Neuron (in vitro differentiated cells): ENCODE measurements at regions not wholly inside any gene's neighbourhood (a gene's known extent, or its start where the extent isn't known, plus 50 kb on each side); places are given as distances from the start of the nearest gene placed in this dataset.

Experiments
- H2AFZ ChIP-seq: one replicate; pipeline ENCODE4 v1.6.1; 2013; ENCODE audit warnings: low read depth, mild to moderate bottlenecking, inconsistent platforms, low read length, moderate library complexity
- H3K27me3 ChIP-seq: one replicate; pipeline ENCODE4 v1.6.1; 2013; ENCODE audit warnings: low read length; ENCODE audit not compliant: insufficient read depth
- H3K36me3 ChIP-seq: one replicate; pipeline ENCODE4 v1.6.1; 2013; ENCODE audit warnings: low read length; ENCODE audit not compliant: insufficient read depth
- H3K4me1 ChIP-seq: one replicate; pipeline ENCODE4 v1.6.1; 2013; ENCODE audit warnings: low read length; ENCODE audit not compliant: insufficient read depth
- H3K4me3 ChIP-seq: 2 replicates; pipeline ENCODE4 v1.5.1; 2013; ENCODE audit warnings: mild to moderate bottlenecking, low read length, moderate library complexity
- H3K9me3 ChIP-seq: one replicate; pipeline ENCODE4 v1.6.1; 2013; ENCODE audit warnings: low read length

- H3K27me3 ChIP-seq = no peaks in the 10 kb centered on the region
- no peaks in the 10 kb centered on the region for H3K4me1 ChIP-seq
- no peaks in the 10 kb centered on the region for H3K36me3 ChIP-seq
- no peaks in the 10 kb centered on the region for H3K9me3 ChIP-seq
- peak overlapping the region; percentile 63 for H2AFZ ChIP-seq
- no peak overlapping the region for H3K4me3 ChIP-seq
Observed at GRCh38 chr12:91954747-91955146, 190.9 kb downstream of the BTG1 start.

- Histone ChIP-seq H3K4me1 (no peaks in the 10 kb centered on the region), H3K27me3 (no peaks in the 10 kb centered on the region), H3K9me3 (no peaks in the 10 kb centered on the region), H3K36me3 (no peaks in the 10 kb centered on the region), H3K4me3 (no peak overlapping the region), H2AFZ (peak overlapping the region; percentile 63)
Observed at GRCh38 chr12:91954326-91954725, 191.3 kb downstream of the BTG1 start.

- no peak overlapping the region for H2AFZ ChIP-seq
- H3K27me3 ChIP-seq = no peaks in the 10 kb centered on the region
- no peaks in the 10 kb centered on the region for H3K4me1 ChIP-seq
- no peaks in the 10 kb centered on the region for H3K9me3 ChIP-seq
- H3K36me3 ChIP-seq = no peaks in the 10 kb centered on the region
- H3K4me3 ChIP-seq = no peak overlapping the region
Observed at GRCh38 chr12:91952916-91953315, 192.7 kb downstream of the BTG1 start.

- Histone ChIP-seq H3K9me3 (no peaks in the 10 kb centered on the region), H3K4me1 (no peaks in the 10 kb centered on the region), H2AFZ (no peak overlapping the region), H3K4me3 (no peak overlapping the region), H3K36me3 (no peaks in the 10 kb centered on the region), H3K27me3 (no peaks in the 10 kb centered on the region)
Observed at GRCh38 chr12:91951571-91951970, 194.1 kb downstream of the BTG1 start.

GRCh38 chr12:91948504-91948903, 197.1 kb downstream of the BTG1 start:
- Histone ChIP-seq H3K9me3 (no peaks in the 10 kb centered on the region), H3K4me3 (no peak overlapping the region), H3K36me3 (no peaks in the 10 kb centered on the region), H3K27me3 (no peaks in the 10 kb centered on the region), H2AFZ (no peak overlapping the region), H3K4me1 (no peaks in the 10 kb centered on the region)

GRCh38 chr12:91947459-91947858, 198.2 kb downstream of the BTG1 start:
- Histone ChIP-seq H3K4me1 (no peaks in the 10 kb centered on the region), H3K27me3 (no peaks in the 10 kb centered on the region), H2AFZ (no peak overlapping the region), H3K36me3 (no peaks in the 10 kb centered on the region), H3K4me3 (no peak overlapping the region), H3K9me3 (no peaks in the 10 kb centered on the region)

GRCh38 chr12:91944637-91945036, 201.0 kb downstream of the BTG1 start:
- Histone ChIP-seq H3K27me3 (no peaks in the 10 kb centered on the region), H3K36me3 (no peaks in the 10 kb centered on the region), H3K4me1 (no peaks in the 10 kb centered on the region), H3K9me3 (no peaks in the 10 kb centered on the region), H2AFZ (no peak overlapping the region), H3K4me3 (no peak overlapping the region)

- H2AFZ ChIP-seq = no peak overlapping the region
- H3K4me3 ChIP-seq = no peak overlapping the region
- no peaks in the 10 kb centered on the region for H3K9me3 ChIP-seq
- H3K36me3 ChIP-seq = no peaks in the 10 kb centered on the region
- H3K27me3 ChIP-seq = no peaks in the 10 kb centered on the region
- no peaks in the 10 kb centered on the region for H3K4me1 ChIP-seq
Observed at GRCh38 chr12:91940826-91941570, 204.6 kb downstream of the BTG1 start.

GRCh38 chr12:91940322-91940721, 205.3 kb downstream of the BTG1 start:
- Histone ChIP-seq H3K9me3 (no peaks in the 10 kb centered on the region), H3K36me3 (no peaks in the 10 kb centered on the region), H3K27me3 (no peaks in the 10 kb centered on the region), H2AFZ (no peak overlapping the region), H3K4me1 (no peaks in the 10 kb centered on the region), H3K4me3 (no peak overlapping the region)

- Histone ChIP-seq H3K9me3 (no peaks in the 10 kb centered on the region), H3K36me3 (no peaks in the 10 kb centered on the region), H3K27me3 (no peaks in the 10 kb centered on the region), H3K4me1 (no peaks in the 10 kb centered on the region), H2AFZ (no peak overlapping the region), H3K4me3 (no peak overlapping the region)
Observed at GRCh38 chr12:91937706-91938105, 207.9 kb downstream of the BTG1 start.

- H3K36me3 ChIP-seq = no peaks in the 10 kb centered on the region
- H3K4me1 ChIP-seq = no peaks in the 10 kb centered on the region
- no peaks in the 10 kb centered on the region for H3K9me3 ChIP-seq
- no peaks in the 10 kb centered on the region for H3K27me3 ChIP-seq
- no peak overlapping the region for H2AFZ ChIP-seq
- H3K4me3 ChIP-seq = no peak overlapping the region
Observed at GRCh38 chr12:91937009-91937408, 208.6 kb downstream of the BTG1 start.

- no peaks in the 10 kb centered on the region for H3K36me3 ChIP-seq
- H3K9me3 ChIP-seq = no peaks in the 10 kb centered on the region
- H3K4me3 ChIP-seq = no peak overlapping the region
- no peaks in the 10 kb centered on the region for H3K4me1 ChIP-seq
- H2AFZ ChIP-seq = no peak overlapping the region
- H3K27me3 ChIP-seq = no peaks in the 10 kb centered on the region
Observed at GRCh38 chr12:91935296-91935695, 210.3 kb downstream of the BTG1 start.

GRCh38 chr12:91931111-91931510, 214.5 kb downstream of the BTG1 start:
- Histone ChIP-seq H3K4me1 (no peaks in the 10 kb centered on the region), H3K9me3 (no peaks in the 10 kb centered on the region), H3K4me3 (no peak overlapping the region), H3K36me3 (no peaks in the 10 kb centered on the region), H3K27me3 (no peaks in the 10 kb centered on the region), H2AFZ (no peak overlapping the region)

- H3K9me3 ChIP-seq = no peaks in the 10 kb centered on the region
- H3K36me3 ChIP-seq = no peaks in the 10 kb centered on the region
- H2AFZ ChIP-seq = no peak overlapping the region
- H3K27me3 ChIP-seq = no peaks in the 10 kb centered on the region
- H3K4me3 ChIP-seq = no peak overlapping the region
- H3K4me1 ChIP-seq = no peaks in the 10 kb centered on the region
Observed at GRCh38 chr12:91928501-91928900, 217.1 kb downstream of the BTG1 start.
